ENCODE measurements at regions not wholly inside any gene's neighbourhood (a gene's known extent, or its start where the extent isn't known, plus 50 kb on each side); places are given as distances from the start of the nearest gene placed in this dataset.
A peak's percentile ranks its signal among the peaks of the same experiment; 100 is the strongest.

GRCh38 chr7:94272821-94273583, 121.7 kb upstream of the COL1A2 start:
- intact Hi-C loops (cut with DNase I) = no loop called here
- DNase-seq = no peak
- no peak overlapping the region for H3K27ac ChIP-seq
- no peaks in the 10 kb centered on the region for H3K4me1 ChIP-seq
- no peak overlapping the region for H3K4me3 ChIP-seq
- no peak for TF ChIP-seq CTCF (IDR thresholded peaks at IDR 0.05)
- no peaks in the 10 kb centered on the region for H3K9me3 ChIP-seq
- H3K27me3 ChIP-seq = no peaks in the 10 kb centered on the region
- no peak for ATAC-seq
- no peaks in the 10 kb centered on the region for H3K36me3 ChIP-seq

- TF ChIP-seq CTCF (IDR thresholded peaks at IDR 0.05) = no peak
- DNase-seq (no peak), ATAC-seq (no peak)
- intact Hi-C loops (cut with DNase I) = no loop called here
- H3K27me3 ChIP-seq = no peaks in the 10 kb centered on the region
- no peak overlapping the region for H3K27ac ChIP-seq
- no peaks in the 10 kb centered on the region for H3K36me3 ChIP-seq
- no peaks in the 10 kb centered on the region for H3K4me1 ChIP-seq
- H3K4me3 ChIP-seq = no peak overlapping the region
- H3K9me3 ChIP-seq = no peaks in the 10 kb centered on the region
These were observed 119.9 kb upstream of the COL1A2 start for GRCh38 chr7:94274828-94275227.

- no peak for ATAC-seq
- TF ChIP-seq CTCF (IDR thresholded peaks at IDR 0.05) = no peak
- Histone ChIP-seq H3K27ac (no peak overlapping the region), H3K4me1 (no peaks in the 10 kb centered on the region), H3K27me3 (no peaks in the 10 kb centered on the region), H3K9me3 (no peaks in the 10 kb centered on the region), H3K4me3 (no peak overlapping the region), H3K36me3 (no peaks in the 10 kb centered on the region)
- no peak for DNase-seq
- intact Hi-C loops (cut with DNase I) = no loop called here
These were observed 118.7 kb upstream of the COL1A2 start for GRCh38 chr7:94276027-94276426.

- ATAC-seq (peak; percentile 67), DNase-seq (no peak)
- Histone ChIP-seq H3K27me3 (no peaks in the 10 kb centered on the region), H3K4me1 (no peaks in the 10 kb centered on the region), H3K9me3 (no peaks in the 10 kb centered on the region), H3K36me3 (no peaks in the 10 kb centered on the region), H3K27ac (no peak overlapping the region), H3K4me3 (no peak overlapping the region)
- TF ChIP-seq CTCF (IDR thresholded peaks at IDR 0.05) = peak; percentile 41
- intact Hi-C loops (cut with DNase I) = no loop called here
These were observed 117.9 kb upstream of the COL1A2 start for GRCh38 chr7:94276795-94277194.

GRCh38 chr7:94277236-94277635, 117.5 kb upstream of the COL1A2 start:
- Histone ChIP-seq H3K4me1 (no peaks in the 10 kb centered on the region), H3K9me3 (no peaks in the 10 kb centered on the region), H3K4me3 (no peak overlapping the region), H3K27ac (no peak overlapping the region), H3K27me3 (no peaks in the 10 kb centered on the region), H3K36me3 (no peaks in the 10 kb centered on the region)
- DNase-seq (no peak), ATAC-seq (no peak)
- intact Hi-C loops (cut with DNase I) = no loop called here
- TF ChIP-seq CTCF (IDR thresholded peaks at IDR 0.05) = no peak

GRCh38 chr7:94280851-94281250, 113.8 kb upstream of the COL1A2 start:
- Histone ChIP-seq H3K36me3 (no peaks in the 10 kb centered on the region), H3K9me3 (no peaks in the 10 kb centered on the region), H3K4me3 (no peak overlapping the region), H3K4me1 (no peaks in the 10 kb centered on the region), H3K27ac (no peak overlapping the region), H3K27me3 (no peaks in the 10 kb centered on the region)
- ATAC-seq = no peak
- intact Hi-C loops (cut with DNase I) = no loop called here
- no peak for TF ChIP-seq CTCF (IDR thresholded peaks at IDR 0.05)
- no peak for DNase-seq
